PC-9 (cell line): ENCODE measurements at regions not wholly inside any gene's neighbourhood (a gene's known extent, or its start where the extent isn't known, plus 50 kb on each side); places are given as distances from the start of the nearest gene placed in this dataset.
"Not testable (repeated sequence)": the region's sequence is repeated elsewhere in the genome, so short reads cannot be mapped to it uniquely, and the experiment has no call there.

Experiments
- BruUV-seq: library from RNA; stranded (reverse); fragments of 400-500 nt; replicated peaks from 2 replicates; lab custom pipeline; 2021; lab: Mats Ljungman, UMichigan
- CTCF ChIA-PET: fragments of 300-600 bp; sonication (Branson Sonifier 250); formaldehyde crosslinking; loops from one replicate; lab custom pipeline; 2022; ENCODE audit warnings: antibody characterized with exemption; lab: Charles Lee
- POLR2A ChIA-PET: fragments of 300-600 bp; sonication (Branson Sonifier 250); formaldehyde crosslinking; loops from one replicate; lab custom pipeline; 2022; ENCODE audit warnings: antibody characterized with exemption; ENCODE audit not compliant: unreplicated experiment; lab: Charles Lee
- DNase-seq, 2 experiments: peaks; one replicate each; pipeline versions ENCODE4 v3.0.0 to v3.0.0-alpha.2; 2015 to 2022; ENCODE audit warnings: mixed read lengths in 1 of 2
- H2AFZ ChIP-seq: fragments of 200-600 bp; sonication (generic); 2 replicates; pipeline ENCODE4 v1.8.1; 2017; ENCODE audit warnings: antibody characterized with exemption
- H3F3A ChIP-seq: fragments of 200-600 bp; sonication (generic); 2 replicates; pipeline ENCODE4 v1.8.1; 2017; ENCODE audit warnings: antibody characterized with exemption, mild to moderate bottlenecking, low read depth; ENCODE audit not compliant: insufficient read depth
- H3K27ac ChIP-seq: fragments of 200-600 bp; sonication (generic); 2 replicates; pipeline ENCODE4 v1.6.1; 2016; ENCODE audit warnings: mixed run types
- H3K27me3 ChIP-seq: fragments of 200-600 bp; sonication (generic); 2 replicates; pipeline ENCODE4 v1.6.1; 2016; ENCODE audit warnings: low read depth, mixed run types; ENCODE audit not compliant: insufficient read depth
- H3K36me3 ChIP-seq: fragments of 200-600 bp; sonication (generic); 2 replicates; pipeline ENCODE4 v1.6.1; 2016; ENCODE audit warnings: low read depth, mixed run types
- H3K4me1 ChIP-seq: fragments of 200-600 bp; sonication (generic); replicated peaks from 2 replicates; pipeline ENCODE4 v1.6.1; 2016; ENCODE audit warnings: mixed run types; ENCODE audit not compliant: insufficient read depth
- H3K4me2 ChIP-seq: fragments of 200-600 bp; sonication (generic); 2 replicates; pipeline ENCODE4 v1.6.1; 2017; ENCODE audit warnings: mixed run types
- H3K4me3 ChIP-seq: fragments of 200-600 bp; sonication (generic); 2 replicates; pipeline ENCODE4 v1.6.1; 2016; ENCODE audit warnings: mixed run types
- H3K79me2 ChIP-seq: fragments of 200-600 bp; sonication (generic); 2 replicates; pipeline ENCODE4 v1.6.1; 2017; ENCODE audit warnings: low read depth, mixed run types
- H3K9me2 ChIP-seq: fragments of 200-600 bp; sonication (generic); 2 replicates; pipeline ENCODE4 v1.8.1; 2017; ENCODE audit warnings: mild to moderate bottlenecking; ENCODE audit not compliant: insufficient read depth
- H3K9me3 ChIP-seq: fragments of 200-600 bp; sonication (generic); 2 replicates; pipeline ENCODE4 v1.8.1; 2016; ENCODE audit warnings: low read depth; ENCODE audit not compliant: insufficient read depth
- H4K20me1 ChIP-seq: fragments of 200-600 bp; sonication (generic); 2 replicates; pipeline ENCODE4 v1.8.1; 2017; ENCODE audit not compliant: insufficient read depth
- CTCF ChIP-seq: fragments of 200-600 bp; sonication (generic); conservative IDR thresholded peaks from 2 replicates; pipeline ENCODE4 v1.6.1; 2017; ENCODE audit warnings: mixed run types, antibody characterized with exemption, mild to moderate bottlenecking, moderate library complexity
- EZH2 ChIP-seq: fragments of 200-600 bp; sonication (generic); IDR thresholded peaks from 2 replicates; pipeline ENCODE4 v1.8.0; 2017; ENCODE audit warnings: antibody characterized with exemption, low read depth
- intact Hi-C: fragments of 100-400 bp; cut with micrococcal nuclease; formaldehyde crosslinking; loops from one replicate; pipeline ENCODE4 v1.10.0; 2022; ENCODE audit not compliant: unreplicated experiment

GRCh38 chr20:57108742-57109570 lies 157.5 kb downstream of the BMP7 start:
- Histone ChIP-seq H3K36me3 (no peaks in the 10 kb centered on the region), H2AFZ (no peak overlapping the region), H3K4me2 (no peak overlapping the region), H3F3A (no peaks in the 10 kb centered on the region), H3K4me1 (no peaks in the 10 kb centered on the region), H4K20me1 (no peaks in the 10 kb centered on the region), H3K9me2 (no peaks in the 10 kb centered on the region), H3K4me3 (no peak overlapping the region), H3K79me2 (no peaks in the 10 kb centered on the region), H3K9me3 (no peaks in the 10 kb centered on the region), H3K27ac (no peak overlapping the region), H3K27me3 (peaks cover 56% of the 10 kb centered on the region)
- CTCF ChIA-PET, result no interaction called here
- POLR2A ChIA-PET, result interaction anchor here (0.6 kb wide), 1 partner anchor 216 kb away, joined by 7 read pairs; no protein-coding TSS in a partner anchor
- no TSS peak for BruUV-seq
- TF ChIP-seq CTCF, result no peak
- no peak for TF ChIP-seq EZH2
- DNase-seq, result no peak
- intact Hi-C loops, result no loop called here

- ChIA-PET POLR2A (interaction anchor here (0.6 kb wide), 1 partner anchor 215 kb away, joined by 7 read pairs; no protein-coding TSS in a partner anchor), CTCF (no interaction called here)
- no peaks in the 10 kb centered on the region for H3F3A ChIP-seq
- H2AFZ ChIP-seq, result no peak overlapping the region
- H3K79me2 ChIP-seq, result no peaks in the 10 kb centered on the region
- H3K4me2 ChIP-seq, result no peak overlapping the region
- H4K20me1 ChIP-seq, result no peaks in the 10 kb centered on the region
- H3K27ac ChIP-seq, result no peak overlapping the region
- H3K4me1 ChIP-seq, result no peaks in the 10 kb centered on the region
- no peak for DNase-seq
- no TSS peak for BruUV-seq
- no peaks in the 10 kb centered on the region for H3K9me3 ChIP-seq
- H3K9me2 ChIP-seq, result no peaks in the 10 kb centered on the region
- peaks cover 50% of the 10 kb centered on the region for H3K27me3 ChIP-seq
- TF ChIP-seq EZH2 (no peak), CTCF (no peak)
- no peaks in the 10 kb centered on the region for H3K36me3 ChIP-seq
- no peak overlapping the region for H3K4me3 ChIP-seq
- intact Hi-C loops, result no loop called here
Observed at GRCh38 chr20:57109571-57109953, 156.9 kb downstream of the BMP7 start.

GRCh38 chr20:57110121-57111027 lies 156.1 kb downstream of the BMP7 start:
- BruUV-seq, H3K9me3 ChIP-seq, intact Hi-C loops, POLR2A ChIA-PET, DNase-seq, H3K4me1 ChIP-seq, H3K36me3 ChIP-seq, H4K20me1 ChIP-seq, H3K9me2 ChIP-seq, H3K79me2 ChIP-seq, H3F3A ChIP-seq, CTCF ChIA-PET, H3K4me2 ChIP-seq, H3K27ac ChIP-seq, H2AFZ ChIP-seq, H3K4me3 ChIP-seq: not testable (repeated sequence)
- peaks cover 49% of the 10 kb centered on the region for H3K27me3 ChIP-seq
